ENCODE measurements at regions not wholly inside any gene's neighbourhood (a gene's known extent, or its start where the extent isn't known, plus 50 kb on each side); places are given as distances from the start of the nearest gene placed in this dataset.

GRCh38 chr12:86663716-86664115 lies 407.5 kb upstream of the MGAT4C start:
- no peak overlapping the region for H3K4me3 ChIP-seq
- no peak for TF ChIP-seq CTCF (IDR thresholded peaks at IDR 0.05)
- no peak overlapping the region for H3K27ac ChIP-seq
- DNase-seq (ENCODE audit: low spot score) = no peak

GRCh38 chr12:86663173-86663572 lies 407.0 kb upstream of the MGAT4C start:
- H3K27ac ChIP-seq = no peak overlapping the region
- TF ChIP-seq CTCF (IDR thresholded peaks at IDR 0.05) = no peak
- no peak overlapping the region for H3K4me3 ChIP-seq
- DNase-seq (ENCODE audit: low spot score) = no peak

GRCh38 chr12:86662464-86662863 lies 406.3 kb upstream of the MGAT4C start:
- TF ChIP-seq CTCF (IDR thresholded peaks at IDR 0.05) = no peak
- Histone ChIP-seq H3K27ac (no peak overlapping the region), H3K4me3 (no peak overlapping the region)
- DNase-seq (ENCODE audit: low spot score) = no peak

- no peak for DNase-seq (ENCODE audit: low spot score)
- no peak for TF ChIP-seq CTCF (IDR thresholded peaks at IDR 0.05)
- H3K4me3 ChIP-seq = no peak overlapping the region
- no peak overlapping the region for H3K27ac ChIP-seq
Measured at GRCh38 chr12:86660488-86661147, 404.4 kb upstream of the MGAT4C start.

GRCh38 chr12:86659985-86660384 lies 403.8 kb upstream of the MGAT4C start:
- TF ChIP-seq CTCF (IDR thresholded peaks at IDR 0.05) = no peak
- H3K27ac ChIP-seq = no peak overlapping the region
- DNase-seq (ENCODE audit: low spot score) = no peak

GRCh38 chr12:86658303-86658702 lies 402.1 kb upstream of the MGAT4C start:
- TF ChIP-seq CTCF (IDR thresholded peaks at IDR 0.05) = no peak
- no peak for DNase-seq (ENCODE audit: low spot score)
- no peak overlapping the region for H3K27ac ChIP-seq
- H3K4me3 ChIP-seq = no peak overlapping the region

More at GRCh38 chr12:86659985-86660384, 403.8 kb upstream of the MGAT4C start:
- H3K4me3 ChIP-seq = no peak overlapping the region

- no peak for TF ChIP-seq CTCF (IDR thresholded peaks at IDR 0.05)
- no peak overlapping the region for H3K4me3 ChIP-seq
- H3K27ac ChIP-seq = no peak overlapping the region
- no peak for DNase-seq (ENCODE audit: low spot score)
Measured at GRCh38 chr12:86647800-86648199, 391.6 kb upstream of the MGAT4C start.

Measured in coronary artery (tissue), 2 donors.